Smooth muscle cell (in vitro differentiated cells): ENCODE measurements at regions not wholly inside any gene's neighbourhood (a gene's known extent, or its start where the extent isn't known, plus 50 kb on each side); places are given as distances from the start of the nearest gene placed in this dataset.

Experiments
- DNase-seq: peaks from one replicate; lab custom pipeline; 2025; ENCODE audit not compliant: unreplicated experiment; lab: John Stamatoyannopoulos, UW
- H2AFZ ChIP-seq: fragments of 200-600 bp; sonication (generic); 2 replicates; pipeline ENCODE4 v1.6.0; 2016; ENCODE audit warnings: antibody characterized with exemption, low read depth, mild to moderate bottlenecking
- H3F3A ChIP-seq: fragments of 200-600 bp; sonication (generic); 2 replicates; pipeline ENCODE4 v1.6.0; 2017; ENCODE audit warnings: antibody characterized with exemption, low read depth
- H3K27ac ChIP-seq: fragments of 200-600 bp; sonication (generic); 2 replicates; pipeline ENCODE4 v1.5.1; 2016; ENCODE audit warnings: low read depth, mild to moderate bottlenecking
- H3K27me3 ChIP-seq: fragments of 200-600 bp; sonication (generic); 2 replicates; pipeline ENCODE4 v1.6.1; 2016; ENCODE audit warnings: low read depth, mild to moderate bottlenecking
- H3K36me3 ChIP-seq: fragments of 200-600 bp; sonication (generic); 2 replicates; pipeline ENCODE4 v1.5.1; 2016; ENCODE audit warnings: low read depth
- H3K4me1 ChIP-seq: fragments of 200-600 bp; sonication (generic); 2 replicates; pipeline ENCODE4 v1.5.1; 2016; ENCODE audit warnings: low read depth
- H3K4me2 ChIP-seq: fragments of 200-600 bp; sonication (generic); 2 replicates; pipeline ENCODE4 v1.6.0; 2016; ENCODE audit warnings: mild to moderate bottlenecking
- H3K4me3 ChIP-seq: fragments of 200-600 bp; sonication (generic); 2 replicates; pipeline ENCODE4 v1.5.1; 2016; ENCODE audit warnings: mild to moderate bottlenecking
- H3K79me2 ChIP-seq: fragments of 200-600 bp; sonication (generic); 2 replicates; pipeline ENCODE4 v1.6.0; 2016; ENCODE audit warnings: low read depth, mild to moderate bottlenecking
- H3K9ac ChIP-seq: fragments of 200-600 bp; sonication (generic); 2 replicates; pipeline ENCODE4 v1.6.0; 2016; ENCODE audit warnings: low read depth
- H3K9me3 ChIP-seq: fragments of 200-600 bp; sonication (generic); replicated peaks from 2 replicates; pipeline ENCODE4 v1.5.1; 2016; ENCODE audit warnings: low read depth
- H4K20me1 ChIP-seq: fragments of 200-600 bp; sonication (generic); 2 replicates; pipeline ENCODE4 v1.6.0; 2016; ENCODE audit warnings: low read depth
- WGBS: methylation state at CpG from one replicate; pipeline ENCODE4 v1.1.7; 2016; ENCODE audit warnings: low lambda C conversion rate; 5-methylcytosine and 5-hydroxymethylcytosine counted together
- TF ChIP-seq, protein P1 (sequence below): fragments of 200-600 bp; sonication (generic); IDR thresholded peaks from 2 replicates; pipeline ENCODE4 v1.5.1; 2017; ENCODE audit warnings: borderline replicate concordance, mild to moderate bottlenecking, antibody characterized with exemption; ENCODE audit not compliant: insufficient read depth, poor library complexity, severe bottlenecking

DNA sequence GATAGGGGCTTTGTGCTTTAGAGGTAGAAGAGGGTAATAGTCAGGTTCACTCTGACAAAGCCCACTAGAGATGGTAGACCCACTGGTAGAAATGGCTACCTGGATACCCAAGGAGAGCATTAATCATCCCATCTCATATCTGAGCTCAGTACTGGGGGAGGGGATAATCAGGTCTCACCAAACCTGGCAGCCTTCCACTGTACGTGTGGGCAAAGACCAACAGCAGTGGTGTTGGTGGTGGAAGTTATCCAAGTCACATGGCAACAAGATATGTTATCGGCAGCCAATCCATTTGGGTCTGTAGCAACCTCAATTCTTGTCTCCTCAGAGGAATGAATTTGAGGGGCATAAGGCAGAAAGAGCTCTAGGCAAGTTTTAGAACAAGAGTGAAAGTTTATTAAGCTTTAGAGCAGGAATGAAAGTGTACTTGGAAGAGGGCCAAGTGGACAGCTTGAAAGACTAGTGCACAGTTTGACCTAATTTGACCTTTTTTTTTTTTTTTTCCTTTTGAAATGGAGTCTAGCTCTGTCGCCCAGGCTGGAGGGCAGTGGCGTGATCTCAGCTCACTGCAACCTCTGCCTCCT lies 67.0 kb upstream of the CXCL13 start:
- DNase-seq = no peak
- Histone ChIP-seq H3K4me1 (no peaks in the 10 kb centered on the region), H2AFZ (no peak overlapping the region), H3K4me3 (no peak overlapping the region), H3K9me3 (no peaks in the 10 kb centered on the region), H3K4me2 (no peak overlapping the region), H3F3A (no peaks in the 10 kb centered on the region), H3K9ac (no peak overlapping the region), H3K27ac (no peak overlapping the region), H3K27me3 (no peaks in the 10 kb centered on the region), H3K79me2 (no peaks in the 10 kb centered on the region), H3K36me3 (no peaks in the 10 kb centered on the region), H4K20me1 (no peaks in the 10 kb centered on the region)
- TF ChIP-seq, protein P1, sequence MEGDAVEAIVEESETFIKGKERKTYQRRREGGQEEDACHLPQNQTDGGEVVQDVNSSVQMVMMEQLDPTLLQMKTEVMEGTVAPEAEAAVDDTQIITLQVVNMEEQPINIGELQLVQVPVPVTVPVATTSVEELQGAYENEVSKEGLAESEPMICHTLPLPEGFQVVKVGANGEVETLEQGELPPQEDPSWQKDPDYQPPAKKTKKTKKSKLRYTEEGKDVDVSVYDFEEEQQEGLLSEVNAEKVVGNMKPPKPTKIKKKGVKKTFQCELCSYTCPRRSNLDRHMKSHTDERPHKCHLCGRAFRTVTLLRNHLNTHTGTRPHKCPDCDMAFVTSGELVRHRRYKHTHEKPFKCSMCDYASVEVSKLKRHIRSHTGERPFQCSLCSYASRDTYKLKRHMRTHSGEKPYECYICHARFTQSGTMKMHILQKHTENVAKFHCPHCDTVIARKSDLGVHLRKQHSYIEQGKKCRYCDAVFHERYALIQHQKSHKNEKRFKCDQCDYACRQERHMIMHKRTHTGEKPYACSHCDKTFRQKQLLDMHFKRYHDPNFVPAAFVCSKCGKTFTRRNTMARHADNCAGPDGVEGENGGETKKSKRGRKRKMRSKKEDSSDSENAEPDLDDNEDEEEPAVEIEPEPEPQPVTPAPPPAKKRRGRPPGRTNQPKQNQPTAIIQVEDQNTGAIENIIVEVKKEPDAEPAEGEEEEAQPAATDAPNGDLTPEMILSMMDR = no peak
- WGBS = 83% methylated on average over 4 of the region's 4 CpGs
